GM13977 (cell line): ENCODE measurements at regions not wholly inside any gene's neighbourhood (a gene's known extent, or its start where the extent isn't known, plus 50 kb on each side); places are given as distances from the start of the nearest gene placed in this dataset.

Source experiments
- DNase-seq: peaks from one replicate; pipeline ENCODE4 v3.0.0; 2012; ENCODE audit warnings: low spot score
- CTCF ChIP-seq: IDR thresholded peaks from 2 replicates; pipeline ENCODE4 v1.5.1; 2012; ENCODE audit warnings: mild to moderate bottlenecking, control low read depth; ENCODE audit not compliant: insufficient read depth; ENCODE audit errors: extremely low read depth, missing control alignments
- in situ Hi-C: fragments of 300-500 bp; cut with MboI; formaldehyde crosslinking; loops from one replicate; pipeline ENCODE4 v1.12.0; 2022; ENCODE audit warnings: low sequenced_read_pairs, low pct_unique_long_range_greater_than_20kb, mixed read lengths, inconsistent platforms; ENCODE audit not compliant: unreplicated experiment

- in situ Hi-C loops, result no loop called here
- TF ChIP-seq CTCF, result no peak
Measured at GRCh38 chrX:40832723-40833122, 97.4 kb upstream of the MED14 start.

GRCh38 chrX:40834225-40834624, 98.9 kb upstream of the MED14 start:
- no peak for TF ChIP-seq CTCF
- in situ Hi-C loops, result no loop called here
- DNase-seq, result no peak

More at GRCh38 chrX:40832723-40833122, 97.4 kb upstream of the MED14 start:
- DNase-seq, result no peak

GRCh38 chrX:40835526-40835925, 100.2 kb upstream of the MED14 start:
- TF ChIP-seq CTCF, result no peak
- DNase-seq, result no peak
- in situ Hi-C loops, result no loop called here

GRCh38 chrX:40843643-40844042, 108.3 kb upstream of the MED14 start:
- in situ Hi-C loops, result no loop called here
- no peak for DNase-seq
- no peak for TF ChIP-seq CTCF

GRCh38 chrX:40844471-40844870, 109.1 kb upstream of the MED14 start:
- no peak for DNase-seq
- in situ Hi-C loops, result no loop called here
- no peak for TF ChIP-seq CTCF

GRCh38 chrX:40845331-40845911, 110.1 kb upstream of the MED14 start:
- TF ChIP-seq CTCF, result no peak
- in situ Hi-C loops, result no loop called here
- no peak for DNase-seq
